Right lobe of liver (tissue), 4 donors: ENCODE measurements at regions not wholly inside any gene's neighbourhood (a gene's known extent, or its start where the extent isn't known, plus 50 kb on each side); places are given as distances from the start of the nearest gene placed in this dataset.

Experiments
- CTCF ChIP-seq, 4 donors: fragments of 200-600 bp in 3 of 4; fragments of 450-650 bp in 1 of 4; IDR thresholded peaks; one replicate each; pipeline versions ENCODE4 v1.5.1 to v1.8.0; 2016 to 2022; ENCODE audit warnings: antibody characterized with exemption in 4 of 4, mild to moderate bottlenecking in 2 of 4
- POLR2A ChIP-seq: fragments of 450-650 bp; IDR thresholded peaks from one replicate; pipeline ENCODE4 v1.6.1; 2017; ENCODE audit warnings: antibody characterized with exemption, mild to moderate bottlenecking
- donor health status: DM: no; HTN: no; CAD: no.
- donor health status: DM: no; HTN: no; CAD: no.
- donor health status: DM: no; HTN: yes; CAD: no.

GRCh38 chr5:26390608-26391007 lies 647.8 kb downstream of the CDH9 start:
- no peak for TF ChIP-seq CTCF (IDR thresholded peaks at IDR 0.05)
- no peak for TF ChIP-seq POLR2A
